Activated CD8-positive, alpha-beta T cell treated with anti-CD3 and anti-CD28 coated beads, Interleukin-2, amount 10 ng/mL, durations not matched to agents 7 days and 5 days (primary cell): ENCODE measurements at regions not wholly inside any gene's neighbourhood (a gene's known extent, or its start where the extent isn't known, plus 50 kb on each side); places are given as distances from the start of the nearest gene placed in this dataset.

Source experiments
- ATAC-seq: fragments of 150-1000 bp; cut with Tn5 transposase; one replicate; pipeline ENCODE4 v1.10.0; 2021; ENCODE audit warnings: moderate library complexity
- CTCF ChIA-PET: fragments of 350-600 bp; sonication (Branson Sonifier 250); formaldehyde crosslinking; loops from one replicate; lab custom pipeline; 2021; ENCODE audit warnings: antibody characterized with exemption; lab: Charles Lee
- POLR2A ChIA-PET: fragments of 350-600 bp; sonication (Branson Sonifier 250); formaldehyde crosslinking; loops from one replicate; lab custom pipeline; 2021; ENCODE audit warnings: antibody characterized with exemption; lab: Charles Lee
- DNase-seq: peaks from one replicate; pipeline ENCODE4 v3.0.0-alpha.2; 2020
- H3K27ac Mint-ChIP-seq: one replicate; pipeline ENCODE4 v1.8.0; 2021; ENCODE audit warnings: mild to moderate bottlenecking, mixed read lengths
- H3K27me3 Mint-ChIP-seq: one replicate; pipeline ENCODE4 v1.8.0; 2021; ENCODE audit warnings: low read depth, mixed read lengths
- H3K36me3 Mint-ChIP-seq: one replicate; pipeline ENCODE4 v1.8.0; 2021; ENCODE audit warnings: low read depth, mixed read lengths
- H3K4me1 Mint-ChIP-seq: one replicate; pipeline ENCODE4 v1.8.0; 2021; ENCODE audit warnings: low read depth, mixed read lengths
- H3K4me3 Mint-ChIP-seq: one replicate; pipeline ENCODE4 v1.8.0; 2021; ENCODE audit warnings: mild to moderate bottlenecking, mixed read lengths
- H3K9me3 Mint-ChIP-seq: one replicate; pipeline ENCODE4 v1.8.0; 2022; ENCODE audit warnings: mixed read lengths; ENCODE audit not compliant: insufficient read depth

GRCh38 chr10:44809647-44810046 is 101.5 kb upstream of the TMEM72 start:
- H3K27me3 Mint-ChIP-seq, result peaks cover 4% of the 10 kb centered on the region
- H3K36me3 Mint-ChIP-seq, result no peaks in the 10 kb centered on the region
- no peak overlapping the region for H3K27ac Mint-ChIP-seq
- no peaks in the 10 kb centered on the region for H3K4me1 Mint-ChIP-seq
- no peak for DNase-seq
- no peak overlapping the region for H3K4me3 Mint-ChIP-seq
- POLR2A ChIA-PET, result no interaction called here
- no peaks in the 10 kb centered on the region for H3K9me3 Mint-ChIP-seq
- CTCF ChIA-PET, result no interaction called here
- no peak for ATAC-seq

GRCh38 chr10:44811072-44811471 is 100.1 kb upstream of the TMEM72 start:
- H3K36me3 Mint-ChIP-seq, result no peaks in the 10 kb centered on the region
- POLR2A ChIA-PET, result no interaction called here
- no peak overlapping the region for H3K27ac Mint-ChIP-seq
- DNase-seq (no peak), ATAC-seq (no peak)
- no peak overlapping the region for H3K4me3 Mint-ChIP-seq
- H3K4me1 Mint-ChIP-seq, result no peaks in the 10 kb centered on the region
- H3K9me3 Mint-ChIP-seq, result no peaks in the 10 kb centered on the region
- CTCF ChIA-PET, result no interaction called here
- peaks cover 6% of the 10 kb centered on the region for H3K27me3 Mint-ChIP-seq

- ATAC-seq, result no peak
- no peak for DNase-seq
- H3K9me3 Mint-ChIP-seq, result no peaks in the 10 kb centered on the region
- ChIA-PET POLR2A (no interaction called here), CTCF (no interaction called here)
- no peak overlapping the region for H3K27ac Mint-ChIP-seq
- H3K4me1 Mint-ChIP-seq, result no peaks in the 10 kb centered on the region
- no peaks in the 10 kb centered on the region for H3K36me3 Mint-ChIP-seq
- no peak overlapping the region for H3K4me3 Mint-ChIP-seq
- peaks cover 9% of the 10 kb centered on the region for H3K27me3 Mint-ChIP-seq
Observed at GRCh38 chr10:44813201-44813600, 97.9 kb upstream of the TMEM72 start.

- no peak for ATAC-seq
- H3K4me3 Mint-ChIP-seq, result no peak overlapping the region
- no peaks in the 10 kb centered on the region for H3K36me3 Mint-ChIP-seq
- H3K27ac Mint-ChIP-seq, result no peak overlapping the region
- no peaks in the 10 kb centered on the region for H3K9me3 Mint-ChIP-seq
- no peak for DNase-seq
- H3K4me1 Mint-ChIP-seq, result no peaks in the 10 kb centered on the region
- CTCF ChIA-PET, result no interaction called here
- POLR2A ChIA-PET, result no interaction called here
- H3K27me3 Mint-ChIP-seq, result peaks cover 4% of the 10 kb centered on the region
Observed at GRCh38 chr10:44814929-44815328, 96.2 kb upstream of the TMEM72 start.

GRCh38 chr10:44818041-44818649 is 93.0 kb upstream of the TMEM72 start:
- H3K27ac Mint-ChIP-seq, result no peak overlapping the region
- H3K36me3 Mint-ChIP-seq, result no peaks in the 10 kb centered on the region
- H3K4me1 Mint-ChIP-seq, result no peaks in the 10 kb centered on the region
- CTCF ChIA-PET, result no interaction called here
- ATAC-seq (no peak), DNase-seq (no peak)
- H3K4me3 Mint-ChIP-seq, result no peak overlapping the region
- peaks cover 4% of the 10 kb centered on the region for H3K27me3 Mint-ChIP-seq
- no peaks in the 10 kb centered on the region for H3K9me3 Mint-ChIP-seq
- POLR2A ChIA-PET, result no interaction called here

- Mint-ChIP-seq H3K36me3 (no peaks in the 10 kb centered on the region), H3K4me1 (no peaks in the 10 kb centered on the region), H3K27me3 (peaks cover 4% of the 10 kb centered on the region), H3K27ac (no peak overlapping the region), H3K4me3 (no peak overlapping the region), H3K9me3 (no peaks in the 10 kb centered on the region)
- ChIA-PET CTCF (no interaction called here), POLR2A (no interaction called here)
- ATAC-seq (no peak), DNase-seq (no peak)
Observed at GRCh38 chr10:44818701-44819127, 92.4 kb upstream of the TMEM72 start.

- ATAC-seq (no peak), DNase-seq (no peak)
- H3K36me3 Mint-ChIP-seq, result no peaks in the 10 kb centered on the region
- H3K4me3 Mint-ChIP-seq, result no peak overlapping the region
- ChIA-PET CTCF (no interaction called here), POLR2A (no interaction called here)
- H3K9me3 Mint-ChIP-seq, result no peaks in the 10 kb centered on the region
- no peak overlapping the region for H3K27ac Mint-ChIP-seq
- peaks cover 2% of the 10 kb centered on the region for H3K27me3 Mint-ChIP-seq
- H3K4me1 Mint-ChIP-seq, result no peaks in the 10 kb centered on the region
Observed at GRCh38 chr10:44820094-44820493, 91.0 kb upstream of the TMEM72 start.

- H3K4me1 Mint-ChIP-seq, result no peaks in the 10 kb centered on the region
- H3K4me3 Mint-ChIP-seq, result no peak overlapping the region
- H3K27ac Mint-ChIP-seq, result no peak overlapping the region
- no peaks in the 10 kb centered on the region for H3K36me3 Mint-ChIP-seq
- H3K27me3 Mint-ChIP-seq, result peaks cover 4% of the 10 kb centered on the region
- ChIA-PET POLR2A (no interaction called here), CTCF (no interaction called here)
- H3K9me3 Mint-ChIP-seq, result no peaks in the 10 kb centered on the region
- DNase-seq (no peak), ATAC-seq (no peak)
Observed at GRCh38 chr10:44821290-44821689, 89.8 kb upstream of the TMEM72 start.

- ATAC-seq (no peak), DNase-seq (no peak)
- ChIA-PET CTCF (no interaction called here), POLR2A (no interaction called here)
- Mint-ChIP-seq H3K27ac (no peak overlapping the region), H3K27me3 (peaks cover 2% of the 10 kb centered on the region), H3K9me3 (no peaks in the 10 kb centered on the region), H3K4me3 (no peak overlapping the region), H3K36me3 (no peaks in the 10 kb centered on the region), H3K4me1 (no peaks in the 10 kb centered on the region)
Observed at GRCh38 chr10:44822349-44822748, 88.8 kb upstream of the TMEM72 start.

- Mint-ChIP-seq H3K27me3 (peaks cover 2% of the 10 kb centered on the region), H3K4me3 (no peak overlapping the region), H3K4me1 (no peaks in the 10 kb centered on the region), H3K36me3 (no peaks in the 10 kb centered on the region), H3K9me3 (no peaks in the 10 kb centered on the region), H3K27ac (no peak overlapping the region)
- ChIA-PET CTCF (no interaction called here), POLR2A (no interaction called here)
- ATAC-seq (no peak), DNase-seq (no peak)
Observed at GRCh38 chr10:44822966-44823365, 88.2 kb upstream of the TMEM72 start.

- POLR2A ChIA-PET, result no interaction called here
- Mint-ChIP-seq H3K27me3 (peaks cover 2% of the 10 kb centered on the region), H3K4me3 (no peak overlapping the region), H3K9me3 (no peaks in the 10 kb centered on the region), H3K4me1 (no peaks in the 10 kb centered on the region), H3K36me3 (no peaks in the 10 kb centered on the region), H3K27ac (no peak overlapping the region)
- CTCF ChIA-PET, result no interaction called here
- ATAC-seq, result no peak
- no peak for DNase-seq
Observed at GRCh38 chr10:44824607-44825006, 86.5 kb upstream of the TMEM72 start.

GRCh38 chr10:44827431-44828006 is 83.6 kb upstream of the TMEM72 start:
- ATAC-seq, result no peak
- ChIA-PET CTCF (no interaction called here), POLR2A (no interaction called here)
- no peaks in the 10 kb centered on the region for H3K36me3 Mint-ChIP-seq
- peaks cover 4% of the 10 kb centered on the region for H3K27me3 Mint-ChIP-seq
- no peak overlapping the region for H3K27ac Mint-ChIP-seq
- H3K4me3 Mint-ChIP-seq, result no peak overlapping the region
- no peaks in the 10 kb centered on the region for H3K4me1 Mint-ChIP-seq
- H3K9me3 Mint-ChIP-seq, result no peaks in the 10 kb centered on the region
- DNase-seq, result no peak
